ENCODE measurements at regions not wholly inside any gene's neighbourhood (a gene's known extent, or its start where the extent isn't known, plus 50 kb on each side); places are given as distances from the start of the nearest gene placed in this dataset.

DNA sequence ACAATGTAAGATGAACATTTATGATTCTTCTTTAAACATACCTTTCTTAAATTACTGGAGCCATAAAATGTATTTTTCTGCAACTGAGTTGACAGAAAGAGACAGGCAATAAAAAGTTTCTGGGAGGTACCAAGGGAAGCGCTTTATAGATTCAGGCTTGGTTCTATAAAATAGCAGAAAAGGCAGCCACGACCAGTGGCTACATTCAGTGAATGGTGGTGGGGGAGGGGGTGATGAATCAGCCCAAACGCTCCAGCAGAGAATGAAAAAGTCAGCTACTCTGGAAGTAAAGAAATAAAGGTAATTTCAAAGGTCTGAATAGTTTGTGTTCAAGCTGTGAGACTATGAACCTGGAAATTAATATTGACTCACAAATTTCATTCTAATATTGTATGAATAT is 456.1 kb downstream of the KCTD8 start:
- TF ChIP-seq POLR2A (IDR thresholded peaks at IDR 0.05), result no peak
- TF ChIP-seq CTCF (IDR thresholded peaks at IDR 0.05), result no peak
- TF ChIP-seq EP300 (IDR thresholded peaks at IDR 0.05), result no peak
